SK-N-SH treated with all-trans-retinoic acid at 6 μM for 48 hours (cell line): ENCODE measurements at regions not wholly inside any gene's neighbourhood (a gene's known extent, or its start where the extent isn't known, plus 50 kb on each side); places are given as distances from the start of the nearest gene placed in this dataset.

Source experiments
- ZNF565 ChIP-seq: fragments of 450-650 bp; formaldehyde crosslinking; conservative IDR thresholded peaks from 2 replicates; pipeline ENCODE4 v1.5.0; 2020; ENCODE audit warnings: low read depth, mild to moderate bottlenecking, moderate library complexity
- TF ChIP-seq, protein P1 (sequence below): fragments of 250-450 bp; sonication (Bioruptor Pico); IDR thresholded peaks from 2 replicates; pipeline ENCODE4 v1.5.1; 2021; ENCODE audit warnings: mild to moderate bottlenecking, moderate library complexity

DNA sequence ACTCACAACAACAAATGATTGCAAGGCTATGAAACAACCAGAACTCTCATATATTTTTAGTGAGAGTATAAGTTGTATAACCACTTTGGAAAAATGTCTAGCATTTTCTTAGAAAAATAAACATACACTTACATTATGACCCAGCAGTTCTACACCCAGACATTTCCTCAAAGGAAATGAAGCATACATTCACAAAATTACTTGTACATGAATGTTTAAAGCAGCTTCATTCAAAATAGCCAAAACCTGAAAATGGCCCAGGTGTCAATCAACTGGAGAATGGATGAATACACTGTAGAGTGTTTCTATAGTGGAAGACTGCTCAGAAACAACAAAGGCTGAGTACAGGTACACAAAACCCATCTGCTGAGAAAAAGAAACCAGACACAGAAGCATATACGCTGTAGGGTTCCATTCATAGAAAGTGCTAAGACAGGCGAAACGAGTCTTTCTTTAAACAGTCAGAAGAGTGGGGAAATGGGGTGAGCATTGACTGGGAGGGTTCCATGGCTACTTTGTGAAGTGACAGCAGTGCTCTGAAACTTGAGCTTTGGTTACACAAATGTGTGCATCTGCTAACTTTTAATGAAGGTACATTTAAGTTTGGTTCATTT is 799.0 kb downstream of the DCDC2C start:
- TF ChIP-seq, protein P1, sequence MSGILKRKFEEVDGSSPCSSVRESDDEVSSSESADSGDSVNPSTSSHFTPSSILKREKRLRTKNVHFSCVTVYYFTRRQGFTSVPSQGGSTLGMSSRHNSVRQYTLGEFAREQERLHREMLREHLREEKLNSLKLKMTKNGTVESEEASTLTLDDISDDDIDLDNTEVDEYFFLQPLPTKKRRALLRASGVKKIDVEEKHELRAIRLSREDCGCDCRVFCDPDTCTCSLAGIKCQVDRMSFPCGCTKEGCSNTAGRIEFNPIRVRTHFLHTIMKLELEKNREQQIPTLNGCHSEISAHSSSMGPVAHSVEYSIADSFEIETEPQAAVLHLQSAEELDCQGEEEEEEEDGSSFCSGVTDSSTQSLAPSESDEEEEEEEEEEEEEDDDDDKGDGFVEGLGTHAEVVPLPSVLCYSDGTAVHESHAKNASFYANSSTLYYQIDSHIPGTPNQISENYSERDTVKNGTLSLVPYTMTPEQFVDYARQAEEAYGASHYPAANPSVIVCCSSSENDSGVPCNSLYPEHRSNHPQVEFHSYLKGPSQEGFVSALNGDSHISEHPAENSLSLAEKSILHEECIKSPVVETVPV (CRISPR knock-in tag) = no peak
- no peak for TF ChIP-seq ZNF565 (CRISPR knock-in tag)
